Endothelial cell of umbilical vein (primary cell): ENCODE measurements at regions not wholly inside any gene's neighbourhood (a gene's known extent, or its start where the extent isn't known, plus 50 kb on each side); places are given as distances from the start of the nearest gene placed in this dataset.

ENCODE experiments used
- BruUV-seq: library from RNA; stranded (reverse); fragments of 400-500 nt; replicated peaks from 2 replicates; lab custom pipeline; 2021; lab: Mats Ljungman, UMichigan
- CTCF ChIA-PET: fragments of 300-600, 350-600 bp; sonication (Branson Sonifier 250); formaldehyde crosslinking; loops from one replicate; lab custom pipeline; 2021; ENCODE audit warnings: antibody characterized with exemption, inconsistent platforms; lab: Charles Lee
- POLR2A ChIA-PET: fragments of 300-600, 350-600 bp; sonication (Branson Sonifier 250); formaldehyde crosslinking; loops from one replicate; lab custom pipeline; 2021; ENCODE audit warnings: antibody characterized with exemption, inconsistent platforms; lab: Charles Lee
- DNase-seq: peaks from one replicate; pipeline ENCODE4 v3.0.0-alpha.2; 2011; ENCODE audit warnings: low read depth, low spot score
- FAIRE-seq: peaks from 2 replicates; lab custom pipeline; 2011; peaks lifted over from hg19 to GRCh38; lab: Jason Lieb, UNC
- H2AFZ ChIP-seq: 2 replicates; pipeline ENCODE4 v1.6.0; 2012; ENCODE audit warnings: low read depth, low read length, control low read depth, inconsistent platforms
- H3K27ac ChIP-seq: 2 replicates; pipeline ENCODE4 v1.5.1; 2011; ENCODE audit warnings: low read depth, mild to moderate bottlenecking, control low read depth, low read length, moderate library complexity; ENCODE audit not compliant: insufficient read depth
- H3K27me3 ChIP-seq, 2 experiments: 2 replicates each; pipeline versions ENCODE4 v1.6.0 to v1.6.1; 2011; ENCODE audit warnings: low read length in 2 of 2, mixed read lengths in 1 of 2; ENCODE audit not compliant: control insufficient read depth in 2 of 2, insufficient read depth in 2 of 2
- H3K36me3 ChIP-seq, 2 experiments: 2 replicates in 1 of 2; 3 replicates in 1 of 2; pipeline ENCODE4 v1.5.1; 2011; ENCODE audit warnings: low read length in 2 of 2, mild to moderate bottlenecking in 1 of 2, moderate library complexity in 1 of 2; ENCODE audit not compliant: control insufficient read depth in 2 of 2, insufficient read depth in 2 of 2; ENCODE audit errors: extremely low read depth in 1 of 2
- H3K4me1 ChIP-seq: 3 replicates; pipeline ENCODE4 v1.5.1; 2011; ENCODE audit warnings: mild to moderate bottlenecking, low read length; ENCODE audit not compliant: control insufficient read depth, insufficient read depth; ENCODE audit errors: extremely low read depth
- H3K4me2 ChIP-seq: 2 replicates; pipeline ENCODE4 v1.6.1; 2011; ENCODE audit warnings: low read length, control low read depth, mixed read lengths; ENCODE audit not compliant: insufficient read depth
- H3K4me3 ChIP-seq, 3 experiments: fragments of 200-600 bp in 1 of 3; sonication (generic), shearing (Covaris generic) in 1 of 3; replicated peaks in 1 of 3; 2 replicates each; pipeline ENCODE4 v1.5.1; 2011 to 2016; ENCODE audit warnings: control low read depth in 3 of 3, low read length in 3 of 3, mild to moderate bottlenecking in 2 of 3, inconsistent platforms in 1 of 3, low read depth in 1 of 3, moderate library complexity in 1 of 3; ENCODE audit not compliant: insufficient read depth in 1 of 3
- H3K79me2 ChIP-seq: 2 replicates; pipeline ENCODE4 v1.6.0; 2012; ENCODE audit warnings: low read length, inconsistent platforms; ENCODE audit not compliant: control insufficient read depth, insufficient read depth
- H3K9ac ChIP-seq: replicated peaks from 2 replicates; pipeline ENCODE3; 2011; ENCODE audit warnings: low read length, control low read depth; ENCODE audit not compliant: insufficient read depth; ENCODE audit errors: extremely low read depth
- H3K9me1 ChIP-seq: replicated peaks from 3 replicates; pipeline ENCODE4 v1.6.0; 2011; ENCODE audit warnings: mild to moderate bottlenecking, low read length; ENCODE audit not compliant: control insufficient read depth, insufficient read depth; ENCODE audit errors: extremely low read depth
- H3K9me3 ChIP-seq: replicated peaks from 2 replicates; pipeline ENCODE4 v1.5.1; 2012; ENCODE audit warnings: low read length, inconsistent platforms; ENCODE audit not compliant: control insufficient read depth, insufficient read depth
- H4K20me1 ChIP-seq: replicated peaks from 2 replicates; pipeline ENCODE3; 2011; ENCODE audit warnings: mild to moderate bottlenecking, low read length; ENCODE audit not compliant: control insufficient read depth, insufficient read depth; ENCODE audit errors: extremely low read depth
- EZH2 ChIP-seq: IDR thresholded peaks from 2 replicates; pipeline ENCODE4 v1.6.1; 2012; ENCODE audit warnings: borderline replicate concordance, low read depth, mild to moderate bottlenecking, moderate library complexity, low read length, inconsistent platforms; ENCODE audit not compliant: severe bottlenecking
- FOS ChIP-seq: IDR thresholded peaks from 2 replicates; pipeline ENCODE4 v1.6.1; 2011; ENCODE audit warnings: mild to moderate bottlenecking, low read length, moderate library complexity, borderline replicate concordance; ENCODE audit not compliant: insufficient read depth
- GATA2 ChIP-seq: IDR thresholded peaks from 2 replicates; pipeline ENCODE4 v1.7.0; 2011; ENCODE audit warnings: low read depth, mild to moderate bottlenecking, moderate library complexity, mixed read lengths, low read length; ENCODE audit not compliant: insufficient read length, insufficient read depth
- JUN ChIP-seq: IDR thresholded peaks from 2 replicates; pipeline ENCODE4 v1.6.1; 2011; ENCODE audit warnings: borderline replicate concordance, low read depth; ENCODE audit not compliant: insufficient read length, insufficient read depth
- MYC ChIP-seq: IDR thresholded peaks from one replicate; pipeline ENCODE4 v1.6.1; 2011; ENCODE audit warnings: mild to moderate bottlenecking, low read depth, low read length
- POLR2A ChIP-seq: IDR thresholded peaks from 2 replicates; pipeline ENCODE4 v1.6.1; 2012; ENCODE audit warnings: low read depth, mild to moderate bottlenecking, control low read depth, low read length
- POLR2AphosphoS5 ChIP-seq: IDR thresholded peaks from 2 replicates; pipeline ENCODE4 v1.6.1; 2012; ENCODE audit warnings: low read depth, mild to moderate bottlenecking, control low read depth, low read length, moderate library complexity; ENCODE audit not compliant: insufficient read depth
- dilution Hi-C: fragments of 300-500 bp; cut with MboI; formaldehyde crosslinking; loops from one replicate; pipeline ENCODE4 v1.15.0; 2019; ENCODE audit warnings: low sequenced_read_pairs; ENCODE audit not compliant: extremely low pct_ligation_motif_present
- intact Hi-C: fragments of 100-400 bp; cut with micrococcal nuclease; formaldehyde crosslinking; loops from one replicate; pipeline ENCODE4 v1.10.0; 2022
- TF ChIP-seq, protein P1 (sequence below), 2 donors: IDR thresholded peaks; 1 replicate in 1 of 2; 2 replicates in 1 of 2; pipeline ENCODE4 v1.5.1; 2011; ENCODE audit warnings: low read length in 2 of 2, mild to moderate bottlenecking in 2 of 2, moderate library complexity in 2 of 2, control low read depth in 1 of 2, inconsistent platforms in 1 of 2, low read depth in 1 of 2; ENCODE audit not compliant: insufficient read depth in 1 of 2; ENCODE audit errors: extremely low read depth in 1 of 2
- TF ChIP-seq, protein P2 (sequence below): IDR thresholded peaks from 2 replicates; pipeline ENCODE4 v1.6.1; 2011; ENCODE audit not compliant: insufficient read depth, insufficient read length

DNA sequence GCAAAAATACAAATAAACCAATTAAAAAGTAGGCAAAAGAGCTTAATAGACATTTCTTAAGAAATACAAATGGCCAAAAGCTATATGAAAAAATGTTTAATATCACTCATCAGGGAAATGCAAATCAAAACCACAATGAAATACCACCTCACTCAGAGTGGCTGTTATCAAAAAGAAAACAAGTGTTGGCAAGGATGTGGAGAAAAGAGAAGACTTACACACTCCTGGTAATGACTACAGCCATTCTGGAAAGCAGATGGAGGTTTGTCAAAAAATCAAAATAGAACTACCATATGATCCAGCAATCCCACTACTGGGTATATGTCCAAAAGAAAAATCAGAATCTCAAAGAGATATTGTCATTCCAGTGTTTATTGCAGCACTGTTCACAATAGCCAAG, 223.5 kb upstream of the SLC10A2 start:
- H3K9me1 ChIP-seq, result no peaks in the 10 kb centered on the region
- H3K27me3 ChIP-seq, result no peaks in the 10 kb centered on the region
- TF ChIP-seq, protein P1, sequence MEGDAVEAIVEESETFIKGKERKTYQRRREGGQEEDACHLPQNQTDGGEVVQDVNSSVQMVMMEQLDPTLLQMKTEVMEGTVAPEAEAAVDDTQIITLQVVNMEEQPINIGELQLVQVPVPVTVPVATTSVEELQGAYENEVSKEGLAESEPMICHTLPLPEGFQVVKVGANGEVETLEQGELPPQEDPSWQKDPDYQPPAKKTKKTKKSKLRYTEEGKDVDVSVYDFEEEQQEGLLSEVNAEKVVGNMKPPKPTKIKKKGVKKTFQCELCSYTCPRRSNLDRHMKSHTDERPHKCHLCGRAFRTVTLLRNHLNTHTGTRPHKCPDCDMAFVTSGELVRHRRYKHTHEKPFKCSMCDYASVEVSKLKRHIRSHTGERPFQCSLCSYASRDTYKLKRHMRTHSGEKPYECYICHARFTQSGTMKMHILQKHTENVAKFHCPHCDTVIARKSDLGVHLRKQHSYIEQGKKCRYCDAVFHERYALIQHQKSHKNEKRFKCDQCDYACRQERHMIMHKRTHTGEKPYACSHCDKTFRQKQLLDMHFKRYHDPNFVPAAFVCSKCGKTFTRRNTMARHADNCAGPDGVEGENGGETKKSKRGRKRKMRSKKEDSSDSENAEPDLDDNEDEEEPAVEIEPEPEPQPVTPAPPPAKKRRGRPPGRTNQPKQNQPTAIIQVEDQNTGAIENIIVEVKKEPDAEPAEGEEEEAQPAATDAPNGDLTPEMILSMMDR (IDR thresholded peaks at IDR 0.05; ENCODE audit: extremely low read depth in 1 of 2, insufficient read depth in 1 of 2, low read depth in 1 of 2, low read length in 2 of 2), result no peak
- no peak for TF ChIP-seq EZH2
- TF ChIP-seq, protein P2, sequence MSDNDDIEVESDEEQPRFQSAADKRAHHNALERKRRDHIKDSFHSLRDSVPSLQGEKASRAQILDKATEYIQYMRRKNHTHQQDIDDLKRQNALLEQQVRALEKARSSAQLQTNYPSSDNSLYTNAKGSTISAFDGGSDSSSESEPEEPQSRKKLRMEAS, result no peak
- TF ChIP-seq GATA2, result no peak
- no peak for TF ChIP-seq POLR2A
- TF ChIP-seq POLR2AphosphoS5, result no peak
- TF ChIP-seq MYC, result no peak
- TF ChIP-seq FOS, result no peak
- no peak for TF ChIP-seq JUN
- H3K36me3 ChIP-seq, result no peaks in the 10 kb centered on the region
- H3K4me1 ChIP-seq, result no peaks in the 10 kb centered on the region
- H2AFZ ChIP-seq, result no peak overlapping the region
- no peak overlapping the region for H3K9ac ChIP-seq
- H3K4me2 ChIP-seq, result no peak overlapping the region
- no TSS peak for BruUV-seq
- dilution Hi-C loops, result no loop called here
- no peak overlapping the region for H3K27ac ChIP-seq
- H3K4me3 ChIP-seq, result no peak overlapping the region
- FAIRE-seq (no peak), DNase-seq (no peak)
- H4K20me1 ChIP-seq, result no peaks in the 10 kb centered on the region
- ChIA-PET CTCF (no interaction called here), POLR2A (no interaction called here)
- intact Hi-C loops, result no loop called here
- H3K79me2 ChIP-seq, result no peaks in the 10 kb centered on the region
- H3K9me3 ChIP-seq, result no peaks in the 10 kb centered on the region
